GM23248 (cell line): ENCODE measurements at regions not wholly inside any gene's neighbourhood (a gene's known extent, or its start where the extent isn't known, plus 50 kb on each side); places are given as distances from the start of the nearest gene placed in this dataset.
A peak's percentile ranks its signal among the peaks of the same experiment; 100 is the strongest.
"Not testable (repeated sequence)": the region's sequence is repeated elsewhere in the genome, so short reads cannot be mapped to it uniquely, and the experiment has no call there.

ENCODE experiments used
- DNase-seq: peaks from one replicate; pipeline ENCODE4 v3.0.0-alpha.2; 2015
- H2AFZ ChIP-seq: fragments of 200-600 bp; sonication (generic); 2 replicates; pipeline ENCODE4 v1.6.1; 2016; ENCODE audit warnings: antibody characterized with exemption
- H3F3A ChIP-seq: fragments of 200-600 bp; sonication (generic); 2 replicates; pipeline ENCODE4 v1.6.1; 2016; ENCODE audit warnings: mild to moderate bottlenecking, antibody characterized with exemption, mixed run types; ENCODE audit not compliant: insufficient read depth
- H3K27ac ChIP-seq: fragments of 200-600 bp; sonication (generic); 2 replicates; pipeline ENCODE4 v1.5.1; 2016; ENCODE audit warnings: mild to moderate bottlenecking
- H3K27me3 ChIP-seq: fragments of 200-600 bp; sonication (generic); replicated peaks from 2 replicates; pipeline ENCODE4 v1.6.1; 2016; ENCODE audit warnings: mild to moderate bottlenecking; ENCODE audit not compliant: insufficient read depth
- H3K36me3 ChIP-seq: fragments of 200-600 bp; sonication (generic); 2 replicates; pipeline ENCODE4 v1.6.1; 2016; ENCODE audit warnings: low read depth, mild to moderate bottlenecking
- H3K4me1 ChIP-seq: fragments of 200-600 bp; sonication (generic); 2 replicates; pipeline ENCODE4 v1.6.1; 2016; ENCODE audit warnings: mild to moderate bottlenecking; ENCODE audit not compliant: insufficient read depth
- H3K4me2 ChIP-seq: fragments of 200-600 bp; sonication (generic); one replicate; pipeline ENCODE4 v1.6.1; 2016; ENCODE audit warnings: mild to moderate bottlenecking; ENCODE audit not compliant: unreplicated experiment
- H3K4me3 ChIP-seq: fragments of 200-600 bp; sonication (generic); 2 replicates; pipeline ENCODE4 v1.5.1; 2016; ENCODE audit warnings: mild to moderate bottlenecking
- H3K79me2 ChIP-seq: fragments of 200-600 bp; sonication (generic); 2 replicates; pipeline ENCODE4 v1.6.1; 2016; ENCODE audit warnings: mild to moderate bottlenecking; ENCODE audit not compliant: insufficient read depth
- H3K9ac ChIP-seq: fragments of 200-600 bp; sonication (generic); 2 replicates; pipeline ENCODE4 v1.6.1; 2016; ENCODE audit warnings: mild to moderate bottlenecking
- H3K9me2 ChIP-seq: fragments of 200-600 bp; sonication (generic); 2 replicates; pipeline ENCODE4 v1.6.1; 2016; ENCODE audit warnings: mixed run types, mild to moderate bottlenecking, moderate library complexity; ENCODE audit not compliant: insufficient read depth
- H3K9me3 ChIP-seq: fragments of 200-600 bp; sonication (generic); one replicate; pipeline ENCODE4 v1.6.1; 2017; ENCODE audit warnings: low read depth
- H4K20me1 ChIP-seq: fragments of 200-600 bp; sonication (generic); 2 replicates; pipeline ENCODE4 v1.6.0; 2016; ENCODE audit not compliant: insufficient read depth
- EZH2 ChIP-seq: fragments of 200-600 bp; sonication (generic); IDR thresholded peaks from 2 replicates; pipeline ENCODE4 v1.6.1; 2018; ENCODE audit warnings: antibody characterized with exemption, mild to moderate bottlenecking; ENCODE audit not compliant: insufficient read depth, poor library complexity, severe bottlenecking
- EZH2phosphoT487 ChIP-seq: fragments of 200-600 bp; sonication (generic); IDR thresholded peaks from 2 replicates; pipeline ENCODE4 v1.6.1; 2018; ENCODE audit warnings: antibody characterized with exemption, moderate library complexity, mild to moderate bottlenecking, low read depth; ENCODE audit not compliant: insufficient read depth
- WGBS, 2 experiments: methylation state at CpG; one replicate each; pipeline ENCODE4 v1.1.6; 2015 to 2017; ENCODE audit warnings: low lambda C conversion rate in 2 of 2, low coverage in 1 of 2; ENCODE audit errors: missing lambda C conversion rate in 2 of 2; 5-methylcytosine and 5-hydroxymethylcytosine counted together
- in situ Hi-C: fragments of 300-500 bp; cut with MboI; formaldehyde crosslinking; loops from 2 replicates; pipeline ENCODE4 v1.15.0; 2020

- 87 to 90% methylated on average over 10 of the region's 10 CpGs for WGBS, 2 experiments
- Histone ChIP-seq H3K9ac (no peak overlapping the region), H3F3A (peaks cover 24% of the 10 kb centered on the region), H3K9me2 (no peaks in the 10 kb centered on the region), H2AFZ (no peak overlapping the region), H3K79me2 (no peaks in the 10 kb centered on the region), H3K4me2 (no peak overlapping the region), H3K36me3 (no peaks in the 10 kb centered on the region), H3K9me3 (no peaks in the 10 kb centered on the region), H3K4me3 (no peak overlapping the region), H3K27ac (no peak overlapping the region), H3K4me1 (peaks cover 22% of the 10 kb centered on the region), H4K20me1 (no peaks in the 10 kb centered on the region), H3K27me3 (no peaks in the 10 kb centered on the region)
- in situ Hi-C loops, result no loop called here
- no peak for TF ChIP-seq EZH2
- no peak for TF ChIP-seq EZH2phosphoT487
- DNase-seq, result no peak
Observed at GRCh38 chr1:240722788-240723187, 110.8 kb upstream of the GREM2 start.

- Histone ChIP-seq H3K27me3 (no peaks in the 10 kb centered on the region), H2AFZ (peak overlapping the region; percentile 61), H3K27ac (peak overlapping the region; percentile 88), H3K79me2 (no peaks in the 10 kb centered on the region), H4K20me1 (no peaks in the 10 kb centered on the region), H3K4me2 (peak overlapping the region; percentile 78), H3K4me1 (peaks cover 22% of the 10 kb centered on the region), H3K36me3 (no peaks in the 10 kb centered on the region), H3K4me3 (peak overlapping the region; percentile 45), H3K9me2 (no peaks in the 10 kb centered on the region), H3K9me3 (no peaks in the 10 kb centered on the region), H3K9ac (peak overlapping the region; percentile 60), H3F3A (peaks cover 24% of the 10 kb centered on the region)
- TF ChIP-seq EZH2phosphoT487, result no peak
- TF ChIP-seq EZH2, result no peak
- peak; percentile 75 for DNase-seq
- in situ Hi-C loops, result no loop called here
- WGBS, 2 experiments, result 1 to 3% methylated on average over 6 of the region's 6 CpGs
Observed at GRCh38 chr1:240720976-240721375, 109.0 kb upstream of the GREM2 start.

DNA sequence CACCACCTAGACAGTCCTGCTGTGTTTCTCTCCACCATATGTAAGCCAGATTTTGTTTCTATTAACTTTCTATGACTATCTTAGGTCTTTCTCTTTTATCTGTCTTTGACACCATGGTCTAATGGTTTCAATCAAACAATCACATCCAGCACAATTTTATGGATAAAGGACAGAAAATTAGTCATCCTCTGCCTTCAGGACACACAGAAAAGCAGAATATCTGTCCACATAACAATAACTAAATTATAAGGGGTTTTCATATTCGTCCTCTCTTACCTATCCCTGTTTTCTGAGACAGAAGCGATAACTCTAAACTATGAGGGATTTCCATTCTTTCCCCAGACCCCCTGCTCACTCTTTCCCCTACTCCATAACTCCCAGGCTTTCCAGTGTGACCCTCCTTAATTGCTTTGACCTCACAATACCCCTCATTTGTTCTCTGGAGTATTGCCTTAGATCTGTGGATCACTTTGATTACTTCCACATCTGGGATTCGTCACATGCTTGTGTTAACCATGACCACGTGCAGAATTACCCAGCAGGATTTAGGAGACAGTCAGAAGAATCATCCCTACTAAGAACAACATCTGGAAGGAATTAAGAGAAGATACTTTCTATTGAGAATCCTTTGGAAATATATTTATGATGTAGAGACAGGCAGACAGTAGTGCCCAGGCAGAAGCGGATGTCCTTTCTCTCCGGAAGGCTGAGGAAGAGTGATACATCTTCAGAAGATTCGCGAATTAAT is 108.2 kb upstream of the GREM2 start:
- peaks cover 22% of the 10 kb centered on the region for H3K4me1 ChIP-seq
- peak overlapping the region; percentile 45 for H3K4me3 ChIP-seq
- H3K36me3 ChIP-seq, result no peaks in the 10 kb centered on the region
- H2AFZ ChIP-seq, result peak overlapping the region; percentile 61
- 6 to 8% methylated on average over 8 of the region's 8 CpGs for WGBS, 2 experiments
- H3K79me2 ChIP-seq, result no peaks in the 10 kb centered on the region
- H3K9me2 ChIP-seq, result no peaks in the 10 kb centered on the region
- H3K27me3 ChIP-seq, result no peaks in the 10 kb centered on the region
- TF ChIP-seq EZH2 (no peak), EZH2phosphoT487 (no peak)
- H4K20me1 ChIP-seq, result no peaks in the 10 kb centered on the region
- peak overlapping the region; percentile 88 for H3K27ac ChIP-seq
- H3K9me3 ChIP-seq, result no peaks in the 10 kb centered on the region
- H3K9ac ChIP-seq, result peak overlapping the region; percentile 60
- in situ Hi-C loops, result no loop called here
- H3F3A ChIP-seq, result peaks cover 24% of the 10 kb centered on the region
- H3K4me2 ChIP-seq, result peak overlapping the region; percentile 78
- peak; percentile 90 for DNase-seq

DNA sequence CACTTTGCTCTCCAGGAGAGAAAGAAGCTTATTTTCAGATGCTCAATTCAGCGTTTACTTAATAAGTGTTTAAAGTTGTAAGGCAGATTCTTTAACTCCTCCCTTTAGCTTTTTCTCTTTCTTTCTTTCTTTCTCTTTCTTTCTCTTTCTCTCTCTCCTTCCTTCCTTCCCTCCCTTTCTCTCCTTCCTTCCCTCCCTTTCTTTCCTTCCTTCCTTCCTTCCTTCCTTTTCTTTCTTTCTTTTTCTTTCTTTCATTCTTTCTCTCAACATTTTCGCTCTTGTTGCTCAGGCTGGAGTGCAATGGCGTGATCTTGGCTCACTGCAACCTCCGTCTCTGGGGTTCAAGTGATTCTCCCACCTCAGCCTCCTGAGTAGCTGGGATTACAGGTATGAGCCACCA is 104.6 kb upstream of the GREM2 start:
- H3K4me3 ChIP-seq, H3K27ac ChIP-seq, H3K9me2 ChIP-seq, H3K9ac ChIP-seq, H3K4me2 ChIP-seq, H2AFZ ChIP-seq, H3K36me3 ChIP-seq, DNase-seq, H4K20me1 ChIP-seq, H3K9me3 ChIP-seq, H3K27me3 ChIP-seq, H3K79me2 ChIP-seq, in situ Hi-C loops: not testable (repeated sequence)
- Histone ChIP-seq H3K4me1 (peaks cover 32% of the 10 kb centered on the region), H3F3A (peaks cover 33% of the 10 kb centered on the region)
- WGBS, 2 experiments, result 74 to 81% methylated on average over 4 of the region's 4 CpGs
